SK-N-SH treated with all-trans-retinoic acid at 6 μM for 48 hours (cell line): ENCODE measurements at regions not wholly inside any gene's neighbourhood (a gene's known extent, or its start where the extent isn't known, plus 50 kb on each side); places are given as distances from the start of the nearest gene placed in this dataset.

Experiments
- ATAC-seq: fragments of 200-7000 bp; cut with Tn5 transposase; 3 replicates; pipeline ENCODE4 v1.9.1; 2020; ENCODE audit warnings: mild to moderate bottlenecking, moderate library complexity
- ARNTL ChIP-seq: fragments of 450-650 bp; formaldehyde crosslinking; IDR thresholded peaks from 2 replicates; pipeline ENCODE4 v1.5.0; 2020; ENCODE audit warnings: low read depth, mild to moderate bottlenecking, moderate library complexity, borderline replicate concordance
- BACH2 ChIP-seq: fragments of 250-450 bp; sonication (Bioruptor Pico); IDR thresholded peaks from 2 replicates; pipeline ENCODE4 v1.9.0; 2021; ENCODE audit warnings: mild to moderate bottlenecking, borderline replicate concordance
- CSDC2 ChIP-seq: fragments of 250-450 bp; sonication (Bioruptor Pico); IDR thresholded peaks from 2 replicates; pipeline ENCODE4 v1.5.0; 2020; ENCODE audit warnings: mild to moderate bottlenecking, moderate library complexity
- CSRNP3 ChIP-seq: fragments of 250-450 bp; sonication (Bioruptor Pico); IDR thresholded peaks from 2 replicates; pipeline ENCODE4 v1.5.1; 2021; ENCODE audit warnings: mild to moderate bottlenecking, moderate library complexity
- ESRRG ChIP-seq: fragments of 250-450 bp; sonication (Bioruptor Pico); IDR thresholded peaks from 2 replicates; pipeline ENCODE4 v1.6.1; 2021; ENCODE audit warnings: mild to moderate bottlenecking
- GLIS3 ChIP-seq: fragments of 250-450 bp; sonication (Bioruptor Pico); IDR thresholded peaks from 2 replicates; pipeline ENCODE4 v1.5.0; 2020; ENCODE audit warnings: mild to moderate bottlenecking, moderate library complexity
- ISL1 ChIP-seq: fragments of 250-450 bp; sonication (Bioruptor Pico); IDR thresholded peaks from 2 replicates; pipeline ENCODE4 v2.1.2; 2022; ENCODE audit warnings: mild to moderate bottlenecking, moderate library complexity
- OSR1 ChIP-seq: fragments of 250-450 bp; sonication (Bioruptor Pico); IDR thresholded peaks from 2 replicates; pipeline ENCODE4 v1.8.0; 2022; ENCODE audit warnings: moderate library complexity, mild to moderate bottlenecking, inconsistent platforms
- PATZ1 ChIP-seq: fragments of 250-450 bp; sonication (Bioruptor Pico); IDR thresholded peaks from 2 replicates; pipeline ENCODE4 v1.8.0; 2020; ENCODE audit warnings: mild to moderate bottlenecking, moderate library complexity, borderline replicate concordance
- POU6F1 ChIP-seq: fragments of 250-450 bp; sonication (Bioruptor Pico); IDR thresholded peaks from 2 replicates; pipeline ENCODE4 v1.8.0; 2021; ENCODE audit warnings: low read depth, mild to moderate bottlenecking, moderate library complexity, borderline replicate concordance
- PPARA ChIP-seq: fragments of 250-450 bp; sonication (Bioruptor Pico); IDR thresholded peaks from 2 replicates; pipeline ENCODE4 v1.5.0; 2020; ENCODE audit warnings: mild to moderate bottlenecking, borderline replicate concordance
- RARB ChIP-seq: fragments of 250-450 bp; sonication (Bioruptor Pico); IDR thresholded peaks from 2 replicates; pipeline ENCODE4 v1.8.0; 2021; ENCODE audit warnings: mild to moderate bottlenecking, moderate library complexity
- SNAI2 ChIP-seq: fragments of 250-450 bp; sonication (Bioruptor Pico); IDR thresholded peaks from 2 replicates; pipeline ENCODE4 v1.5.0; 2020; ENCODE audit warnings: mild to moderate bottlenecking, moderate library complexity
- TCF4 ChIP-seq: fragments of 250-450 bp; sonication (Bioruptor Pico); IDR thresholded peaks from 2 replicates; pipeline ENCODE4 v1.8.0; 2021; ENCODE audit warnings: mild to moderate bottlenecking, moderate library complexity, borderline replicate concordance
- TOX ChIP-seq: fragments of 250-450 bp; sonication (Bioruptor Pico); IDR thresholded peaks from 2 replicates; pipeline ENCODE4 v1.8.0; 2021; ENCODE audit warnings: mild to moderate bottlenecking, moderate library complexity, borderline replicate concordance
- ZC3H10 ChIP-seq: fragments of 250-450 bp; sonication (Bioruptor Pico); IDR thresholded peaks from 2 replicates; pipeline ENCODE4 v1.5.1; 2021; ENCODE audit warnings: mild to moderate bottlenecking, moderate library complexity
- ZFP3 ChIP-seq: fragments of 250-450 bp; sonication (Bioruptor Pico); IDR thresholded peaks from 2 replicates; pipeline ENCODE4 v1.5.0; 2020; ENCODE audit warnings: mild to moderate bottlenecking, moderate library complexity
- ZFP30 ChIP-seq: fragments of 450-650 bp; formaldehyde crosslinking; IDR thresholded peaks from 2 replicates; pipeline ENCODE4 v1.5.0; 2022; ENCODE audit warnings: mild to moderate bottlenecking, moderate library complexity
- ZNF565 ChIP-seq: fragments of 450-650 bp; formaldehyde crosslinking; conservative IDR thresholded peaks from 2 replicates; pipeline ENCODE4 v1.5.0; 2020; ENCODE audit warnings: low read depth, mild to moderate bottlenecking, moderate library complexity
- ZNF70 ChIP-seq: fragments of 450-650 bp; formaldehyde crosslinking; IDR thresholded peaks from 2 replicates; pipeline ENCODE4 v1.5.0; 2020; ENCODE audit warnings: mild to moderate bottlenecking, moderate library complexity
- ZNF8 ChIP-seq: fragments of 450-650 bp; formaldehyde crosslinking; IDR thresholded peaks from 2 replicates; pipeline ENCODE4 v1.5.0; 2020; ENCODE audit warnings: mild to moderate bottlenecking, moderate library complexity
- TF ChIP-seq, protein P1 (sequence below): fragments of 250-450 bp; sonication (Bioruptor Pico); IDR thresholded peaks from 2 replicates; pipeline ENCODE4 v1.5.1; 2020; ENCODE audit warnings: low read depth, mild to moderate bottlenecking, moderate library complexity
- TF ChIP-seq, protein P2 (sequence below): fragments of 250-450 bp; sonication (Bioruptor Pico); IDR thresholded peaks from 2 replicates; pipeline ENCODE4 v1.5.0; 2020; ENCODE audit warnings: mild to moderate bottlenecking, moderate library complexity

DNA sequence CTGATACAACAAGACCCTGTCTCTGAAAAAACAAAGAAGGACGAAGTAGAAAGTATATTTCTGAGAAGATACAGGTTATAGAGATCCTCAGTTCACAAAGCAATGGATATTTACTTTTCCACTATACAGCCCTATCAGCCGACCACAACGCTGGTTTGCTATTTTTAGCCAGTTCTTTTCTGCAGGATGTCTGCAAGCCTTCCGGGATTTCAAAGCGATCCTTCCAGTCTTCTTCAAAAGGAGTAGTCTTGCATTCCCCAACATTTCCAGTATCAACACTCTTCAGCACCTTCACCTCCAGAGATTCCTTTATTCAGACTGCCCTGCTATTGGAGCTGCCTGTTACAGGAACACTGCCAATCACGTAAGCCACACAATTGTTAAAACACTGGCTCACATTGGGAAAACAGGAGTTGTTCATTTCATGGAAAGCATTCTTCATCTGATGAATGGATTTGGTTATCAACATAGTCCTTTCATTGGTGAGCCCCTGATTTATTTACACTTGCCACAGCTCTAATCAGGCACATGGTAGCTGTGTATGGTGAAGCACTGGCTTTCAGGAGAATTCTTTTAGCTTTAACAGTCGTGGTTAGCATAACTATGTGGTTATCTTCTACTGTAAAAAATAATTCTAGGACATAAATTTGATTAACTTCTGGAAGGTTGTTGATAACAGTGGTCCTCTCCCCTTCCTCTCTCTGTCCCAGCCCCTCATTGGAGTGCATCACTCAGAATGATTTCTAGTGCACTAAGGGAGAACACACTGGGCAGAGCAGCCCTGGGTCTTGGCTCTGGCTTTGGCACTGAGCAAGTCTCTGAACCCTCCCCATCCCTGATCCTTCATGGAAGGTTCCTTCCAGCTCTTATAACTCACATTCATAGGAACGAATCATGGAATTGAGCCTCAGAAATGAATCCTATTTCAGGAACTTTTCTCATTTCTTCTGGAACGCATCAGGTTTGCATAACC lies 109.9 kb upstream of the SORBS2 start:
- no peak for ATAC-seq
- TF ChIP-seq BACH2 = no peak
- TF ChIP-seq ZNF8 (CRISPR knock-in tag) = no peak
- TF ChIP-seq ZFP30 (CRISPR knock-in tag) = no peak
- no peak for TF ChIP-seq CSRNP3 (CRISPR knock-in tag)
- TF ChIP-seq ZFP3 (CRISPR knock-in tag) = no peak
- TF ChIP-seq ISL1 (CRISPR knock-in tag) = no peak
- no peak for TF ChIP-seq TCF4 (CRISPR knock-in tag)
- no peak for TF ChIP-seq PPARA
- TF ChIP-seq TOX (CRISPR knock-in tag) = no peak

DNA sequence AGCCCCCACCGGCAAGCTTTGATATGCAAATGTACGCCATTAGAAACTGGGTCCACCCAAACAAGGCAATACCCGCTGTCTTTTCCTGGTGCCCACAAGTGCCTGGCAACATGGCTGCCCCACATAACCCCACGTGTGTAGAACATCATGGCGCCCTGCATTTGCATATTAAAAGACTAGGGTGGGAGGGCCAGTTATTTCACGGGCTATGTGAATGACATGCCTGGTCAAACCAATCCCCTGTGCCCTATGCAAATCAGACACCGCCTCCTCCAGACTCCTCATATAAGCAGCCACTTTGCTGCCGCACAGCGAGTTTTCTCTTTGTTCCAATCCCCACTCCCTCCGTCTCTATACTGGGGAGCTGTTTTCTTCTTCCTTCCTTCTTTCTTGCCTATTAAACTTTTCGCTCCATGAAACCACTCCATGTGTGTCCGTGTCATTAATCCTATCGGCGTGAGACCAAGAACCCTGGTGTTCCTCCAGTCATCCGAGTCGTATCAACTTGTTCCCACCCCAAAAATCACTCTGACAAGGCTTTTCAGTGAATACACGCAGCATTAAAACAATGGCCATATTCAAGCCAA lies 112.6 kb upstream of the SORBS2 start:
- no peak for ATAC-seq
- TF ChIP-seq ZC3H10 (CRISPR knock-in tag) (no peak), ZFP30 (CRISPR knock-in tag) (no peak), PPARA (no peak), BACH2 (no peak), POU6F1 (no peak), ZNF8 (CRISPR knock-in tag) (no peak), ARNTL (CRISPR knock-in tag) (no peak), TOX (CRISPR knock-in tag) (no peak), CSRNP3 (CRISPR knock-in tag) (no peak), CSDC2 (CRISPR knock-in tag) (no peak), ESRRG (CRISPR knock-in tag) (no peak), GLIS3 (CRISPR knock-in tag) (no peak), SNAI2 (CRISPR knock-in tag) (no peak), RARB (CRISPR knock-in tag) (no peak), ZNF565 (CRISPR knock-in tag) (no peak), ISL1 (CRISPR knock-in tag) (no peak)
- TF ChIP-seq, protein P1, sequence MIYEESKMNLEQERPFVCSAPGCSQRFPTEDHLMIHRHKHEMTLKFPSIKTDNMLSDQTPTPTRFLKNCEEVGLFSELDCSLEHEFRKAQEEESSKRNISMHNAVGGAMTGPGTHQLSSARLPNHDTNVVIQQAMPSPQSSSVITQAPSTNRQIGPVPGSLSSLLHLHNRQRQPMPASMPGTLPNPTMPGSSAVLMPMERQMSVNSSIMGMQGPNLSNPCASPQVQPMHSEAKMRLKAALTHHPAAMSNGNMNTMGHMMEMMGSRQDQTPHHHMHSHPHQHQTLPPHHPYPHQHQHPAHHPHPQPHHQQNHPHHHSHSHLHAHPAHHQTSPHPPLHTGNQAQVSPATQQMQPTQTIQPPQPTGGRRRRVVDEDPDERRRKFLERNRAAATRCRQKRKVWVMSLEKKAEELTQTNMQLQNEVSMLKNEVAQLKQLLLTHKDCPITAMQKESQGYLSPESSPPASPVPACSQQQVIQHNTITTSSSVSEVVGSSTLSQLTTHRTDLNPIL (CRISPR knock-in tag) = no peak
- TF ChIP-seq, protein P2, sequence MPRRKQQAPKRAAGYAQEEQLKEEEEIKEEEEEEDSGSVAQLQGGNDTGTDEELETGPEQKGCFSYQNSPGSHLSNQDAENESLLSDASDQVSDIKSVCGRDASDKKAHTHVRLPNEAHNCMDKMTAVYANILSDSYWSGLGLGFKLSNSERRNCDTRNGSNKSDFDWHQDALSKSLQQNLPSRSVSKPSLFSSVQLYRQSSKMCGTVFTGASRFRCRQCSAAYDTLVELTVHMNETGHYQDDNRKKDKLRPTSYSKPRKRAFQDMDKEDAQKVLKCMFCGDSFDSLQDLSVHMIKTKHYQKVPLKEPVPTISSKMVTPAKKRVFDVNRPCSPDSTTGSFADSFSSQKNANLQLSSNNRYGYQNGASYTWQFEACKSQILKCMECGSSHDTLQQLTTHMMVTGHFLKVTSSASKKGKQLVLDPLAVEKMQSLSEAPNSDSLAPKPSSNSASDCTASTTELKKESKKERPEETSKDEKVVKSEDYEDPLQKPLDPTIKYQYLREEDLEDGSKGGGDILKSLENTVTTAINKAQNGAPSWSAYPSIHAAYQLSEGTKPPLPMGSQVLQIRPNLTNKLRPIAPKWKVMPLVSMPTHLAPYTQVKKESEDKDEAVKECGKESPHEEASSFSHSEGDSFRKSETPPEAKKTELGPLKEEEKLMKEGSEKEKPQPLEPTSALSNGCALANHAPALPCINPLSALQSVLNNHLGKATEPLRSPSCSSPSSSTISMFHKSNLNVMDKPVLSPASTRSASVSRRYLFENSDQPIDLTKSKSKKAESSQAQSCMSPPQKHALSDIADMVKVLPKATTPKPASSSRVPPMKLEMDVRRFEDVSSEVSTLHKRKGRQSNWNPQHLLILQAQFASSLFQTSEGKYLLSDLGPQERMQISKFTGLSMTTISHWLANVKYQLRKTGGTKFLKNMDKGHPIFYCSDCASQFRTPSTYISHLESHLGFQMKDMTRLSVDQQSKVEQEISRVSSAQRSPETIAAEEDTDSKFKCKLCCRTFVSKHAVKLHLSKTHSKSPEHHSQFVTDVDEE (CRISPR knock-in tag) = no peak
- TF ChIP-seq, all 23 proteins: peak for 0

DNA sequence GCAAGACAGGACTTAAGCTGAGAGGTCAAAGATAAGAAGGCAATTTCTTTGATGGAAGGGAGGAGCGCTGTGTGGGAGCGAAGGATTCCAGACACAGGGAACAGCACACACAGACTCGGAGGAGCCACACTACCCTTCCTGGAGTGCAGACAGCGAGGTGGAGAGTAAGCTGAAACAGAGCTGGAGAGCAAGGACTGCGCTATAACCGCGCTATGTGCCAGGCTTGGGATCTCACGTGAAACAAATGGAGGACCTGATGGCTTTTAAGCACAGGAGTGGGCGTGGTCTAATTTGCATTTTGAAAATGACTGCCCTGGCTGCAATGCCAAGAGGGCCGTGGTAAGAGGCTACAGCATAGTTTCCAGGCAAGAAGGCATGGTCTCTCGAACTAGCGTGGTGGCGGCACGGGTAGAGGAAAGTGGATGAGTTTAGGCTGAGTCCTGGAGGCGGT lies 113.9 kb upstream of the SORBS2 start:
- ATAC-seq = no peak
- TF ChIP-seq BACH2 (no peak), OSR1 (CRISPR knock-in tag) (no peak), PPARA (no peak), SNAI2 (CRISPR knock-in tag) (no peak), ISL1 (CRISPR knock-in tag) (no peak), ZNF70 (CRISPR knock-in tag) (no peak), ESRRG (CRISPR knock-in tag) (no peak), ZC3H10 (CRISPR knock-in tag) (no peak), RARB (CRISPR knock-in tag) (no peak), CSRNP3 (CRISPR knock-in tag) (no peak), PATZ1 (CRISPR knock-in tag) (no peak), ZNF565 (CRISPR knock-in tag) (no peak), ARNTL (CRISPR knock-in tag) (no peak)
